ENCODE measurements at regions not wholly inside any gene's neighbourhood (a gene's known extent, or its start where the extent isn't known, plus 50 kb on each side); places are given as distances from the start of the nearest gene placed in this dataset.

DNA sequence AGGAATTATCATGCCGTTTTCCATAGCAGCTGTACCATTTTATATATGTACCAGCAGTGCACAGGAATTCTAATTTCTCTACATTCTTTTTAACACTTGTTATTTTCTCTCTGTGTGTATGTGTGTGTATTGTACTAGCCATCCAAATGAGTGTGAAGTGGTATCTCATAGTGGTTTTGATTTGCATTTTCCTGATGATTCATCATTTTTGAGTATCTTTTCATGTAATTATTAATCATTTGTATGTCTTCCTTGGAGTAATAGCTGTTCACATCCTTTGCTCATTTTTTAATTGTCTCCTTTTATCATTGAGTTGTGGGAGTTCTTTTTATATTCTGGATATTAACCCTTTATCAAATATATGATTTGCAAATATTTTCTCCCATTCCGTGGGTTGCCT is 95.6 kb upstream of the MANSC4 start:
- H3K36me3 Mint-ChIP-seq (ENCODE audit: low read depth), result no peaks in the 10 kb centered on the region
- peaks cover 7% of the 10 kb centered on the region for H3K4me1 Mint-ChIP-seq (ENCODE audit: low read depth)
- Histone ChIP-seq H3K36me3 (ENCODE audit: insufficient read depth, low read length) (no peaks in the 10 kb centered on the region), H3K4me3 (ENCODE audit: low read length) (no peak overlapping the region), H3K27me3 (ENCODE audit: control insufficient read depth in 1 of 2, insufficient read depth in 2 of 2, low read length in 2 of 2) (no peaks in the 10 kb centered on the region), H3K4me1 (ENCODE audit: insufficient read depth, low read length) (no peaks in the 10 kb centered on the region), H3K9me3 (ENCODE audit: control insufficient read depth in 1 of 2, insufficient read depth in 1 of 2, low read length in 2 of 2) (peaks cover 0 to 9% of the 10 kb centered on the region in 2 experiments), H3K27ac (ENCODE audit: low read depth in 1 of 2, low read length in 2 of 2) (no peak overlapping the region)
- no peak overlapping the region for H3K4me3 Mint-ChIP-seq
- CTCF ChIA-PET, result no interaction called here
- H3K27me3 Mint-ChIP-seq, result no peaks in the 10 kb centered on the region
- H3K9me3 Mint-ChIP-seq, result no peaks in the 10 kb centered on the region
- no peak overlapping the region for H3K27ac Mint-ChIP-seq
- POLR2A ChIA-PET, result no interaction called here
- TF ChIP-seq, protein P1, sequence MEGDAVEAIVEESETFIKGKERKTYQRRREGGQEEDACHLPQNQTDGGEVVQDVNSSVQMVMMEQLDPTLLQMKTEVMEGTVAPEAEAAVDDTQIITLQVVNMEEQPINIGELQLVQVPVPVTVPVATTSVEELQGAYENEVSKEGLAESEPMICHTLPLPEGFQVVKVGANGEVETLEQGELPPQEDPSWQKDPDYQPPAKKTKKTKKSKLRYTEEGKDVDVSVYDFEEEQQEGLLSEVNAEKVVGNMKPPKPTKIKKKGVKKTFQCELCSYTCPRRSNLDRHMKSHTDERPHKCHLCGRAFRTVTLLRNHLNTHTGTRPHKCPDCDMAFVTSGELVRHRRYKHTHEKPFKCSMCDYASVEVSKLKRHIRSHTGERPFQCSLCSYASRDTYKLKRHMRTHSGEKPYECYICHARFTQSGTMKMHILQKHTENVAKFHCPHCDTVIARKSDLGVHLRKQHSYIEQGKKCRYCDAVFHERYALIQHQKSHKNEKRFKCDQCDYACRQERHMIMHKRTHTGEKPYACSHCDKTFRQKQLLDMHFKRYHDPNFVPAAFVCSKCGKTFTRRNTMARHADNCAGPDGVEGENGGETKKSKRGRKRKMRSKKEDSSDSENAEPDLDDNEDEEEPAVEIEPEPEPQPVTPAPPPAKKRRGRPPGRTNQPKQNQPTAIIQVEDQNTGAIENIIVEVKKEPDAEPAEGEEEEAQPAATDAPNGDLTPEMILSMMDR (IDR thresholded peaks at IDR 0.05), result no peak
- ATAC-seq (ENCODE audit: poor library complexity) (no peak), DNase-seq (no peak)
- intact Hi-C loops (cut with DNase I, micrococcal nuclease), result no loop called here

DNA sequence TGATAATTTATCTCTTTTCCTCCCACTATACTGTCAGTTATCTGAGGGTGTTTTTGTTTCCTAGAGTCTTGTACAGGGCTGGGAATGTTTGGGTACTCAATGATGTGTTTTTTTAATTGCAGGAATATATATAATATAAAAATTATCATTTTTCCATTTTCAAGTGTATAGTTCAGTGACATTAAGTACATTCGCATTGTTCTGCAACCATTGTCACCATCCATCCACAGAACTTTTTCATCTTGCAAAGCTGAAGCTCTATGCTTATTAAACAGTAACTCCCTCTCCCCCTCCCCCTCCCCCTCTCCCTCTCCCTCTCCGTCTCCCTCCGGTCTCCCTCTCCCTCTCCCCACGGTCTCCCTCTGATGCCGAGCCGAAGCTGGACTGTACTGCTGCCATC is 93.0 kb upstream of the MANSC4 start:
- no peaks in the 10 kb centered on the region for H3K27me3 ChIP-seq (ENCODE audit: control insufficient read depth in 1 of 2, insufficient read depth in 2 of 2, low read length in 2 of 2)
- no peaks in the 10 kb centered on the region for H3K36me3 ChIP-seq (ENCODE audit: insufficient read depth, low read length)
- H3K9me3 ChIP-seq (ENCODE audit: control insufficient read depth in 1 of 2, insufficient read depth in 1 of 2, low read length in 2 of 2), result peaks cover 0 to 9% of the 10 kb centered on the region in 2 experiments
- CTCF ChIA-PET, result no interaction called here
- H3K27me3 Mint-ChIP-seq, result no peaks in the 10 kb centered on the region
- POLR2A ChIA-PET, result no interaction called here
- DNase-seq (no peak), ATAC-seq (ENCODE audit: poor library complexity) (no peak)
- no peak overlapping the region for H3K27ac Mint-ChIP-seq
- H3K4me1 Mint-ChIP-seq (ENCODE audit: low read depth), result peaks cover 7% of the 10 kb centered on the region
- no peak overlapping the region for H3K4me3 Mint-ChIP-seq
- H3K27ac ChIP-seq (ENCODE audit: low read depth in 1 of 2, low read length in 2 of 2), result no peak overlapping the region
- H3K36me3 Mint-ChIP-seq (ENCODE audit: low read depth), result no peaks in the 10 kb centered on the region
- no peaks in the 10 kb centered on the region for H3K4me1 ChIP-seq (ENCODE audit: insufficient read depth, low read length)
- no peak overlapping the region for H3K4me3 ChIP-seq (ENCODE audit: low read length)
- TF ChIP-seq, protein P1 (IDR thresholded peaks at IDR 0.05), result no peak
- intact Hi-C loops (cut with DNase I, micrococcal nuclease), result no loop called here
- H3K9me3 Mint-ChIP-seq, result no peaks in the 10 kb centered on the region

DNA sequence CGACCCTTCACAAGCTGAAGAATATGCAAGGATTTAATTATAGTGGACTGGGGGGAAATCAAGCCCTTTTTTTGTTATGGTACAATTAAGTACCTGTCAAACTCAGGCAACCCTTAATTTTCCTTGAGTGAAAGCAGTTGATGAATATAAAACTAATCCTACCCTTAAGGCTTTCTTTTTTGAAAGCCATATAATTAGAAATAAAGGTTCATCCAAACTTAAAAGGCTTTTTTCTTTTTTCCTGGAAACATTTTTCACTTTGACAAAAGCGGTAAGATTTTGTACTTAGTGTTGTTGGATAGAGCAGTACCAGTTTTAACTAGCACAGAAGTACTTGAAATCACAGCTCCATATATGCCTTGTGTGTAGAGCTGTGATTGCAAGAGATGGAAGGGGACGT is 91.9 kb upstream of the MANSC4 start:
- H3K9me3 Mint-ChIP-seq, result no peaks in the 10 kb centered on the region
- peaks cover 7% of the 10 kb centered on the region for H3K4me1 Mint-ChIP-seq (ENCODE audit: low read depth)
- no peak overlapping the region for H3K27ac ChIP-seq (ENCODE audit: low read depth in 1 of 2, low read length in 2 of 2)
- H3K27me3 ChIP-seq (ENCODE audit: control insufficient read depth in 1 of 2, insufficient read depth in 2 of 2, low read length in 2 of 2), result no peaks in the 10 kb centered on the region
- TF ChIP-seq, protein P1 (IDR thresholded peaks at IDR 0.05), result no peak
- ChIA-PET POLR2A (interaction anchor here (0.7 kb wide), 1 partner anchor 27 kb away, joined by 3 read pairs; no protein-coding TSS in a partner anchor), CTCF (no interaction called here)
- no peak overlapping the region for H3K4me3 ChIP-seq (ENCODE audit: low read length)
- no peaks in the 10 kb centered on the region for H3K27me3 Mint-ChIP-seq
- peaks cover 0 to 9% of the 10 kb centered on the region in 2 experiments for H3K9me3 ChIP-seq (ENCODE audit: control insufficient read depth in 1 of 2, insufficient read depth in 1 of 2, low read length in 2 of 2)
- DNase-seq (no peak), ATAC-seq (ENCODE audit: poor library complexity) (no peak)
- intact Hi-C loops (cut with DNase I, micrococcal nuclease), result no loop called here
- H3K36me3 ChIP-seq (ENCODE audit: insufficient read depth, low read length), result no peaks in the 10 kb centered on the region
- H3K4me1 ChIP-seq (ENCODE audit: insufficient read depth, low read length), result no peaks in the 10 kb centered on the region
- H3K4me3 Mint-ChIP-seq, result no peak overlapping the region
- H3K36me3 Mint-ChIP-seq (ENCODE audit: low read depth), result no peaks in the 10 kb centered on the region
- no peak overlapping the region for H3K27ac Mint-ChIP-seq
